NCI-H345 treated with DMSO at 0.1 percent for 48 hours (cell line): ENCODE measurements at regions not wholly inside any gene's neighbourhood (a gene's known extent, or its start where the extent isn't known, plus 50 kb on each side); places are given as distances from the start of the nearest gene placed in this dataset.
"Not testable (repeated sequence)": the region's sequence is repeated elsewhere in the genome, so short reads cannot be mapped to it uniquely, and the experiment has no call there.

Experiments used
- DNase-seq: peaks from one replicate; lab custom pipeline; 2025; ENCODE audit not compliant: unreplicated experiment; lab: John Stamatoyannopoulos, UW

- no peak for DNase-seq
These were observed 118.2 kb upstream of the IL15 start for GRCh38 chr4:141518222-141518621.

- no peak for DNase-seq
These were observed 112.3 kb upstream of the IL15 start for GRCh38 chr4:141524116-141524515.

GRCh38 chr4:141524841-141525240, 111.5 kb upstream of the IL15 start:
- no peak for DNase-seq

GRCh38 chr4:141530627-141531026, 105.8 kb upstream of the IL15 start:
- DNase-seq, result no peak

GRCh38 chr4:141534985-141535384, 101.4 kb upstream of the IL15 start:
- no peak for DNase-seq

- DNase-seq, result no peak
These were observed 98.4 kb upstream of the IL15 start for GRCh38 chr4:141538001-141538400.

GRCh38 chr4:141540643-141541042, 95.7 kb upstream of the IL15 start:
- DNase-seq, result no peak

GRCh38 chr4:141541851-141542250, 94.5 kb upstream of the IL15 start:
- DNase-seq, result no peak

GRCh38 chr4:141543176-141543575, 93.2 kb upstream of the IL15 start:
- DNase-seq, result no peak

- no peak for DNase-seq
These were observed 92.7 kb upstream of the IL15 start for GRCh38 chr4:141543706-141544105.

- no peak for DNase-seq
These were observed 87.6 kb upstream of the IL15 start for GRCh38 chr4:141548791-141549190.

GRCh38 chr4:141560056-141560455, 76.3 kb upstream of the IL15 start:
- no peak for DNase-seq

GRCh38 chr4:141562649-141563048, 73.7 kb upstream of the IL15 start:
- DNase-seq, result no peak

- no peak for DNase-seq
These were observed 72.7 kb upstream of the IL15 start for GRCh38 chr4:141563723-141564122.

GRCh38 chr4:141564961-141565360, 71.4 kb upstream of the IL15 start:
- DNase-seq, result not testable (repeated sequence)

GRCh38 chr4:141565379-141566089, 70.8 kb upstream of the IL15 start:
- DNase-seq, result no peak

GRCh38 chr4:141567326-141567915, 69.0 kb upstream of the IL15 start:
- DNase-seq, result no peak

- no peak for DNase-seq
These were observed 67.2 kb upstream of the IL15 start for GRCh38 chr4:141569141-141569540.

- no peak for DNase-seq
These were observed 66.1 kb upstream of the IL15 start for GRCh38 chr4:141570290-141570689.

- DNase-seq, result no peak
These were observed 65.0 kb upstream of the IL15 start for GRCh38 chr4:141571362-141571761.

- no peak for DNase-seq
These were observed 64.6 kb upstream of the IL15 start for GRCh38 chr4:141571793-141572192.

- no peak for DNase-seq
These were observed 62.7 kb upstream of the IL15 start for GRCh38 chr4:141573678-141574077.

- DNase-seq, result no peak
These were observed 60.5 kb upstream of the IL15 start for GRCh38 chr4:141575884-141576283.
